ENCODE measurements at regions not wholly inside any gene's neighbourhood (a gene's known extent, or its start where the extent isn't known, plus 50 kb on each side); places are given as distances from the start of the nearest gene placed in this dataset.

- no peak for TF ChIP-seq CTCF (optimal IDR thresholded peaks at IDR 0.05 in 1 of 3, IDR thresholded peaks at IDR 0.05 in 1 of 3, conservative IDR thresholded peaks at IDR 0.05 in 1 of 3; ENCODE audit: extremely low read depth in 1 of 3, insufficient read depth in 2 of 3, low read length in 3 of 3)
- no peak for TF ChIP-seq EZH2 (IDR thresholded peaks at IDR 0.05; ENCODE audit: low read length)
Measured at GRCh38 chr21:26684889-26685288, 111.8 kb upstream of the CYYR1 start.
